Ovary (tissue), 3 donors: ENCODE measurements at regions not wholly inside any gene's neighbourhood (a gene's known extent, or its start where the extent isn't known, plus 50 kb on each side); places are given as distances from the start of the nearest gene placed in this dataset.

Source experiments
- CTCF ChIP-seq, 3 donors: fragments of 450-650 bp in 2 of 3; fragments of 200-600 bp in 1 of 3; IDR thresholded peaks; one replicate each; pipeline versions ENCODE4 v1.5.1 to v1.8.0; 2016 to 2022; ENCODE audit warnings: antibody characterized with exemption in 3 of 3, mild to moderate bottlenecking in 1 of 3
- EP300 ChIP-seq: sonication (generic); formaldehyde crosslinking; IDR thresholded peaks from one replicate; pipeline ENCODE4 v1.6.1; 2017; ENCODE audit warnings: antibody characterized with exemption
- POLR2A ChIP-seq: fragments of 450-650 bp; IDR thresholded peaks from one replicate; pipeline ENCODE4 v1.6.1; 2017; ENCODE audit warnings: antibody characterized with exemption, mild to moderate bottlenecking, moderate library complexity
- donor health status: DM: no; HTN: no; CAD: no.

- no peak for TF ChIP-seq CTCF (IDR thresholded peaks at IDR 0.05)
- no peak for TF ChIP-seq POLR2A
- no peak for TF ChIP-seq EP300
Measured at GRCh38 chr2:183995632-183996031, 602.7 kb upstream of the ZNF804A start.
